Fibroblast of the aortic adventitia (primary cell): ENCODE measurements at regions not wholly inside any gene's neighbourhood (a gene's known extent, or its start where the extent isn't known, plus 50 kb on each side); places are given as distances from the start of the nearest gene placed in this dataset.
A peak's percentile ranks its signal among the peaks of the same experiment; 100 is the strongest.

Source experiments
- DNase-seq: peaks from one replicate; pipeline ENCODE4 v3.0.0-alpha.2; 2010; ENCODE audit warnings: low read depth
- H3K4me3 ChIP-seq: 2 replicates; pipeline ENCODE4 v1.5.1; 2011; ENCODE audit warnings: low read depth, mild to moderate bottlenecking, control low read depth, low read length, moderate library complexity
- TF ChIP-seq, protein P1 (sequence below): IDR thresholded peaks from 2 replicates; pipeline ENCODE4 v1.5.1; 2011; ENCODE audit warnings: mild to moderate bottlenecking, low read length, control low read depth, inconsistent platforms; ENCODE audit not compliant: insufficient read depth

DNA sequence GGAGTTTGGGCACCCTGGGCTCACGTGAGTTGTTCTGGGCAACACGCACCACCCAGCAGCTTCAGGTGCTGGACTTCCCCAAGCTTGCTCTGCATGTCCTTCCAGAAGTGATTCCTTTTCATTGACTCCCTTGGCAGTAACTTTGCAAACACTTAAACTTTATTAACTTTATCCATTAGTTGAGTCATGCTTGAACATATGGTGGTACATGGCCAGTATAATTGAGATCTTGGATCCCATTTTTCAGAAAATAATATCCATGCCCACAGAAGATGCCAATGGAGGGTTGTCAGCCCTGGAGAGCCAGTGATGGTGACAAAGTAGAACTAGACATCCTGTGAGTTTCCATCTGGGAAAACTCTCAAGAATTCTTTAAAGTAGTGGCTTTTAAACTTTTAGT is 144.2 kb downstream of the COPS8 start:
- no peak for DNase-seq
- H3K4me3 ChIP-seq: no peak overlapping the region
- TF ChIP-seq, protein P1, sequence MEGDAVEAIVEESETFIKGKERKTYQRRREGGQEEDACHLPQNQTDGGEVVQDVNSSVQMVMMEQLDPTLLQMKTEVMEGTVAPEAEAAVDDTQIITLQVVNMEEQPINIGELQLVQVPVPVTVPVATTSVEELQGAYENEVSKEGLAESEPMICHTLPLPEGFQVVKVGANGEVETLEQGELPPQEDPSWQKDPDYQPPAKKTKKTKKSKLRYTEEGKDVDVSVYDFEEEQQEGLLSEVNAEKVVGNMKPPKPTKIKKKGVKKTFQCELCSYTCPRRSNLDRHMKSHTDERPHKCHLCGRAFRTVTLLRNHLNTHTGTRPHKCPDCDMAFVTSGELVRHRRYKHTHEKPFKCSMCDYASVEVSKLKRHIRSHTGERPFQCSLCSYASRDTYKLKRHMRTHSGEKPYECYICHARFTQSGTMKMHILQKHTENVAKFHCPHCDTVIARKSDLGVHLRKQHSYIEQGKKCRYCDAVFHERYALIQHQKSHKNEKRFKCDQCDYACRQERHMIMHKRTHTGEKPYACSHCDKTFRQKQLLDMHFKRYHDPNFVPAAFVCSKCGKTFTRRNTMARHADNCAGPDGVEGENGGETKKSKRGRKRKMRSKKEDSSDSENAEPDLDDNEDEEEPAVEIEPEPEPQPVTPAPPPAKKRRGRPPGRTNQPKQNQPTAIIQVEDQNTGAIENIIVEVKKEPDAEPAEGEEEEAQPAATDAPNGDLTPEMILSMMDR: no peak

DNA sequence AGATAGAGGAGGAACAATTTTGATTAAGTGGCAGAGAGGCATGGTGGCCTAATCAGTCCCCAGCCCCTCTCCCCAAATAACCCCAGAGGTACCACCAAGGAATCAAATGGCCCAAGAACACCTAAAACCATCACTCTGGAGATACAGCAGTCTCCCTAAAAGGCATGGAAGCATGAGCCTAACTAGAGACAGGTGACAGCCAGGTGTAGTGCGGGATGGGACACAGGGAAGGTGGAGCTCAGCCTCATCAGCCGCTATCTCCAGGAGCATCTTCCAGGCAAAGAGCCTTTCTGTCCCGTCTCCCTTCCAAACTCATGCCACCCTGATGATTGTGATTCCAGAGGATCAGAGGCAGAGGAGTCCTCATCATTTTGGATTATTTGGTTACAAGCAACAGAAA is 144.7 kb downstream of the COPS8 start:
- DNase-seq: no peak
- no peak overlapping the region for H3K4me3 ChIP-seq
- TF ChIP-seq, protein P1: no peak

DNA sequence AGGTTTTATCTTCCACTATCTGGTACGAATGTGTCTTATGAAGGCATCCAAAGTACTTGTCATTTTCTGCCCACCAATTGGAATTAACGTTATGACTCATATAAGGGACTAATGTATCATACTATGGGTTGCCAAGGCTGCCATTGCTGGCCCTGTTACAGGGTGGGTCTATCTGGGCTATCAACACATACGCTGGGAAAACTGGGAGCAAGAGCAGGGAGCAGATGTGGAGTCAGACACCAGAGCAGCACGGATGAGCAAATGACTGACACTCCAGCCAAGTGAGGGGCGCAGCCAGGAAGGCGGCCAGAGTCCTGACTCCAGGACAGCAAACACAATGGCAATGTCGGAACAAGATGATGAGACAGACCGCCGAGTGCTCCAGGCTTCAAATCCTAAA is 145.9 kb downstream of the COPS8 start:
- no peak for DNase-seq
- H3K4me3 ChIP-seq: no peak overlapping the region
- TF ChIP-seq, protein P1: no peak

DNA sequence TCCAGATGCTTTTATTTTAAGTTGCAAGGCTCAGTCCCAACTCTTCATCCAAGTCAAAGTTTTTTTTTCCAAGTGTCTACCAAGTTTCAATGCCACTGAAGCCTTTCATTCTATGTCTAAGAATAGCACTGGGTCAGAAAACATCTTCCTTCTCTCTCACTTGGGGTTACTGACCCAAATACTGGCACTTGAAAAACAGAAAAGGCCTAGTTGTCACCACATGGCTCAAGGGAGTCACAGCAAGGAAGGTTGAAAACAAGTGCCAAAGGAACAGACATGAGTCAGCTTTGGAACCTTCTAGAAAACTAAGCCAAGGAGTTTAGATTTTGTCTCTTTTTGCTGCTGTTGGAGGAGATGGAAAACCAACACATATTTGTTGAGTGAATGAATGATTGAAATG is 146.5 kb downstream of the COPS8 start:
- TF ChIP-seq, protein P1: no peak
- no peak overlapping the region for H3K4me3 ChIP-seq
- DNase-seq: no peak

DNA sequence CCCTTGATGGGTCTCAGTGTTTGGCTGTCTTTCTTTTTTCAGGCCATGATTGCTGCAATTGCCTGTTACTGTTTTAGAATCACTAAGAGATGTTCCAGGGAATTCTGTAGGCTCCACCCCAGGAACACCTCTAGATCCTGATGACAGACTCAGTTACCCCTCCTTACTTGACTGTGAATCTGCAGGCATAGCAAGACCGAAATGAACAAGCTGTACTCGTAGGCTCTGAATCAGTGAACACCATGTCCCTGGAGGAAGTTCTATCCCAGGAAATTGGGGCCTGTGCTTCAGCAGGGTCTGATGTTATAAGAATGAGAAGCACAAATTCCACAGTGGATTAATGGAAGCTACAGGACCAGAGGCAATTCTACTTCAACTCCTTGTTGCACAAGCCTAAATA is 148.6 kb downstream of the COPS8 start:
- TF ChIP-seq, protein P1: no peak
- DNase-seq: no peak
- H3K4me3 ChIP-seq: no peak overlapping the region

DNA sequence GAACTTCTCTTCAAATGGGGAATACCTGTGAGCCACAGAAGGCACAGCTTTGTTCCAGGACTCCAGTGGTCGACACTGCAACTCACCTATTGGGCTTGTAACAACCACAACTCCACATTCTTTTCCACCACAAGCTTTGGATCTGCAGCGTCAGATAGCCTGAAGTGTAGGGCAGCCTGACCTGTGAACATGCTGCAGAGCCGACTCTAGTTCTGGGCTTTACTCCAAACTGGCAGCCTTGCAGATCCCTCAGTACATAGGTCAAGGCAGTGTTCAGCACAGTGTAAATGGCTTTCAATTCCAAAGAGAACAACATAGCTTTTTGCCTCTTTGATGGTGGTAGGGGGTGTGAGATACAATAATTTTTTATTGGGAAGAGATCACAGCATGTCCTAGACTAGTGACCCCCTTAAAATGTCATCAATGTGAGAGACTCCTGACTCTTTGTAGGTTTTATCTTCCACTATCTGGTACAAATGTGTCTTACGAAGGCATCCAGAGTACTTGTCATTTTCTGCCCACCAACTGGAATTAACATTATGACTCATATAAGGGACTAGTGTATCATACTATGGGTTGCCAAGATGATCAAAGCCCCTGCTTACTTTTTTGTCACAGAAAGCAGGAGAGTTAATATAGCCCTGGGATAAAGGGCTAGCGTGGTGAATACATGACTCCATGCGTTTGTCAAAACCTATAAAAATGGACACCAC is 149.8 kb downstream of the COPS8 start:
- H3K4me3 ChIP-seq: no peak overlapping the region
- TF ChIP-seq, protein P1: no peak
- peak; percentile 93 for DNase-seq

DNA sequence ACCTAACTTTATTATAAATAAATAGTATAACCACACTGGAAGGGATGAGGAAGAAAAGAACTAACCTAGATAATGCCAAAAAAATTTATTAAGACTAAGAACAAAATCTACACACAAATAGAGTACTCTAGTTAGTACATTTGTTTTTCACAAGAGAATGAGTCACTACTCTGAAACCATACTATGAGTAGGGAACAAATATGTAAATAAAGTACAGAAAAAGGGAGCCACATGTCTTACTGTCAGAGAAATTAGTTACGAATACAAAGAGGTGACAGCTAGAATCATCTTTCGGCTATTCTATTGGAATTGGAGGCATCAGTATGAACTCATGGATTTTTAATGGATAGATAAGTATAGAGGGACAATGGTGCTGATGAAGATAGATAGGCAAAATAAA is 150.5 kb downstream of the COPS8 start:
- TF ChIP-seq, protein P1: no peak
- no peak overlapping the region for H3K4me3 ChIP-seq
- DNase-seq: no peak
